G401 (cell line): ENCODE measurements at regions not wholly inside any gene's neighbourhood (a gene's known extent, or its start where the extent isn't known, plus 50 kb on each side); places are given as distances from the start of the nearest gene placed in this dataset.

Source experiments
- DNase-seq: peaks from one replicate; pipeline ENCODE4 v3.0.0-alpha.2; 2015; ENCODE audit warnings: low spot score
- in situ Hi-C: cut with HindIII; loops from 2 replicates; pipeline ENCODE4 v1.10.0; 2016; ENCODE audit warnings: low sequenced_read_pairs, mixed read lengths

GRCh38 chr11:29959488-29959887 lies 57.3 kb downstream of the KCNA4 start:
- in situ Hi-C loops = no loop called here
- no peak for DNase-seq

GRCh38 chr11:29957431-29957830 lies 59.4 kb downstream of the KCNA4 start:
- no peak for DNase-seq
- in situ Hi-C loops = no loop called here

GRCh38 chr11:29956076-29956556 lies 60.7 kb downstream of the KCNA4 start:
- no peak for DNase-seq
- in situ Hi-C loops = no loop called here

- in situ Hi-C loops = no loop called here
- no peak for DNase-seq
Measured at GRCh38 chr11:29943347-29943746, 73.5 kb downstream of the KCNA4 start.

GRCh38 chr11:29937526-29937925 lies 79.3 kb downstream of the KCNA4 start:
- in situ Hi-C loops = no loop called here
- DNase-seq = no peak

GRCh38 chr11:29934115-29934638 lies 82.7 kb downstream of the KCNA4 start:
- in situ Hi-C loops = no loop called here
- no peak for DNase-seq

GRCh38 chr11:29916040-29916439 lies 100.8 kb downstream of the KCNA4 start:
- in situ Hi-C loops = no loop called here
- DNase-seq = no peak

- in situ Hi-C loops = no loop called here
- no peak for DNase-seq
Measured at GRCh38 chr11:29914203-29914930, 102.5 kb downstream of the KCNA4 start.

- DNase-seq = no peak
- in situ Hi-C loops = no loop called here
Measured at GRCh38 chr11:29913352-29913751, 103.5 kb downstream of the KCNA4 start.

- in situ Hi-C loops = no loop called here
- no peak for DNase-seq
Measured at GRCh38 chr11:29900382-29900781, 116.4 kb downstream of the KCNA4 start.

- DNase-seq = no peak
- in situ Hi-C loops = no loop called here
Measured at GRCh38 chr11:29879560-29879959, 137.3 kb downstream of the KCNA4 start.

- in situ Hi-C loops = no loop called here
- no peak for DNase-seq
Measured at GRCh38 chr11:29876192-29876591, 140.6 kb downstream of the KCNA4 start.

- DNase-seq = no peak
Measured at GRCh38 chr11:29847219-29847618, 169.6 kb downstream of the KCNA4 start.

GRCh38 chr11:29844701-29845379 lies 172.0 kb downstream of the KCNA4 start:
- in situ Hi-C loops = no loop called here
- DNase-seq = no peak

More at GRCh38 chr11:29847219-29847618, 169.6 kb downstream of the KCNA4 start:
- in situ Hi-C loops = no loop called here

GRCh38 chr11:29844031-29844430 lies 172.8 kb downstream of the KCNA4 start:
- DNase-seq = no peak
- in situ Hi-C loops = no loop called here

GRCh38 chr11:29842061-29842460 lies 174.8 kb downstream of the KCNA4 start:
- DNase-seq = no peak
- in situ Hi-C loops = no loop called here

- no peak for DNase-seq
Measured at GRCh38 chr11:29826878-29827277, 190.0 kb downstream of the KCNA4 start.

GRCh38 chr11:29816359-29816758 lies 200.5 kb downstream of the KCNA4 start:
- DNase-seq = no peak
- in situ Hi-C loops = no loop called here

More at GRCh38 chr11:29826878-29827277, 190.0 kb downstream of the KCNA4 start:
- in situ Hi-C loops = no loop called here

- DNase-seq = no peak
- in situ Hi-C loops = no loop called here
Measured at GRCh38 chr11:29809121-29809520, 207.7 kb downstream of the KCNA4 start.

- in situ Hi-C loops = no loop called here
- no peak for DNase-seq
Measured at GRCh38 chr11:29802522-29802921, 214.3 kb downstream of the KCNA4 start.
